ENCODE measurements at regions not wholly inside any gene's neighbourhood (a gene's known extent, or its start where the extent isn't known, plus 50 kb on each side); places are given as distances from the start of the nearest gene placed in this dataset.

DNA sequence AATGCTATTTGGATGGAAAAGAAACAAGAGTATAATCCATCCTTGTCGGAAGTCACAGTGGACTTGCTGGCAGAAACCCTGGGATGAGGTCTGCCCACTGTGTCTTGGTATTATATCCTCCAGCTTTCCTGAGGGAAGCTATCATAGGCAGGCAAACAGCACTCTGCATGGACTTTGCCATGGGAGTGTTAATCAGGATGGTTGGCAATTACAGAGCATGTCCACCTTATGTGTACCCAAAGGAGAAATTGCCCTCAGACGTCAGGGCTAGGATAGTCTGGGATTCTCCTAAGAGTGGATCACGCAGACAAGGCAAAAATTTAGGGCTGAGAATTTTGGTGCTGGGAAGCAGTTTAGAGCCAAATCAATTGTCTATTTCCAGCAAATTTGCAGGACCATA is 184.9 kb upstream of the ESRRG start:
- Histone ChIP-seq H3K4me3 (ENCODE audit: low read length) (no peak overlapping the region), H3K27ac (ENCODE audit: low read length) (peak overlapping the region; percentile 24), H3K36me3 (ENCODE audit: control insufficient read depth, insufficient read depth, low read length) (no peaks in the 10 kb centered on the region), H3K9me3 (ENCODE audit: control insufficient read depth, low read depth, low read length) (no peaks in the 10 kb centered on the region), H3K27me3 (ENCODE audit: control insufficient read depth, insufficient read depth, low read length) (no peaks in the 10 kb centered on the region), H3K4me1 (ENCODE audit: control insufficient read depth, insufficient read depth, low read length) (peaks cover 16% of the 10 kb centered on the region)
- WGBS (ENCODE audit: insufficient coverage, low lambda C conversion rate): no CpG with 5 or more reads among the region's 3 CpGs
- DNase-seq: peak; percentile 51 to 68

DNA sequence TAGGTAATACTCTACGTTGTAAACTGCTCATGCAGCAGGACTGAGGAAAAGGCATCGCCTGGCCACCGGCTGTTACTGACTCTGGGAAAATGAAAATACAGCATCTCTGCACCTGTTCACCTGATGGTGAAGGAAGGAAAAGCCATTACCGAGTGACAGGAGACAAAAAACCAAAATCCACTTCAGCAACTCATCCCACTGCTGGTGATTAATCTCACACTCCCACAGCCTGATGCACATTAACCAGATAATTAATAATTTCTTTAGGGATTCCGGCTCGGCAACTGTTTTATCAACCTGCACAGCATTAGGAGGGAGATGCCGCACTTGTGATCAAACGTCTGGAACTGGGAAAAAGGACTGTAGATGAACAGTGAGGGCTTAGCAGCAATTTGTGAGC is 183.9 kb upstream of the ESRRG start:
- 80% methylated on average over 1 of the region's 8 CpGs for WGBS (ENCODE audit: insufficient coverage, low lambda C conversion rate)
- peaks cover 20% of the 10 kb centered on the region for H3K4me1 ChIP-seq (ENCODE audit: control insufficient read depth, insufficient read depth, low read length)
- no peak overlapping the region for H3K4me3 ChIP-seq (ENCODE audit: low read length)
- no peaks in the 10 kb centered on the region for H3K27me3 ChIP-seq (ENCODE audit: control insufficient read depth, insufficient read depth, low read length)
- DNase-seq: no peak
- H3K27ac ChIP-seq (ENCODE audit: low read length): no peak overlapping the region
- H3K9me3 ChIP-seq (ENCODE audit: control insufficient read depth, low read depth, low read length): no peaks in the 10 kb centered on the region
- no peaks in the 10 kb centered on the region for H3K36me3 ChIP-seq (ENCODE audit: control insufficient read depth, insufficient read depth, low read length)

GRCh38 chr1:216905781-216906180 is 182.6 kb upstream of the ESRRG start:
- H3K27ac ChIP-seq (ENCODE audit: low read length): peak overlapping the region; percentile 75
- peaks cover 20% of the 10 kb centered on the region for H3K4me1 ChIP-seq (ENCODE audit: control insufficient read depth, insufficient read depth, low read length)
- no peaks in the 10 kb centered on the region for H3K27me3 ChIP-seq (ENCODE audit: control insufficient read depth, insufficient read depth, low read length)
- DNase-seq: no peak
- no peaks in the 10 kb centered on the region for H3K9me3 ChIP-seq (ENCODE audit: control insufficient read depth, low read depth, low read length)
- no peaks in the 10 kb centered on the region for H3K36me3 ChIP-seq (ENCODE audit: control insufficient read depth, insufficient read depth, low read length)
- H3K4me3 ChIP-seq (ENCODE audit: low read length): no peak overlapping the region
- WGBS (ENCODE audit: insufficient coverage, low lambda C conversion rate): 100% methylated on average over 1 of the region's 4 CpGs

DNA sequence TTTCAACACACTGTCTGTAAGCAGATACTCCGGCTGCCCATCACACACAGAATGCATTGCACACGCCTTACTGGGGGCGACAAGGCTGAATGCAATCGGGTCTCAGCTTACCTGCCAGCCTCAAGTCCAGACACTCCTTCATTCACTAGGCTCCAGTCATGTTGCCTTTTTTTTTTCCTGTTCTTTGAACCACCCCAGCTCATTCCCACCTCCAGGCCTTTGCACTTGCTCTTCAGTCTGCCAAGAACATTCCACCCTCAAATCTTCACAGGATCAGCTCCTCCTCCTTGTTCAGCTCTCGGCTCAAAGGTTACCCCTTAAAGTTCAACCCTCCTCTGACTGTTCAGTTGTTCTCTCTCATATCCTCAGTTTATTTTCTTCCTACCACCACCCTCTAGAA is 181.9 kb upstream of the ESRRG start:
- Histone ChIP-seq H3K9me3 (ENCODE audit: control insufficient read depth, low read depth, low read length) (no peaks in the 10 kb centered on the region), H3K27me3 (ENCODE audit: control insufficient read depth, insufficient read depth, low read length) (no peaks in the 10 kb centered on the region), H3K36me3 (ENCODE audit: control insufficient read depth, insufficient read depth, low read length) (no peaks in the 10 kb centered on the region), H3K4me1 (ENCODE audit: control insufficient read depth, insufficient read depth, low read length) (peaks cover 20% of the 10 kb centered on the region), H3K27ac (ENCODE audit: low read length) (peak overlapping the region; percentile 75), H3K4me3 (ENCODE audit: low read length) (peak overlapping the region; percentile 7)
- WGBS (ENCODE audit: insufficient coverage, low lambda C conversion rate): no CpG with 5 or more reads among the region's 5 CpGs
- peak; percentile 72 to 91 for DNase-seq

- Histone ChIP-seq H3K27ac (ENCODE audit: low read length) (peak overlapping the region; percentile 75), H3K4me1 (ENCODE audit: control insufficient read depth, insufficient read depth, low read length) (peaks cover 20% of the 10 kb centered on the region), H3K27me3 (ENCODE audit: control insufficient read depth, insufficient read depth, low read length) (no peaks in the 10 kb centered on the region), H3K36me3 (ENCODE audit: control insufficient read depth, insufficient read depth, low read length) (no peaks in the 10 kb centered on the region), H3K4me3 (ENCODE audit: low read length) (peak overlapping the region; percentile 7), H3K9me3 (ENCODE audit: control insufficient read depth, low read depth, low read length) (no peaks in the 10 kb centered on the region)
- peak; percentile 29 to 85 for DNase-seq
- WGBS (ENCODE audit: insufficient coverage, low lambda C conversion rate): no CpG with 5 or more reads among the region's 7 CpGs
Measured at GRCh38 chr1:216904471-216904870, 181.2 kb upstream of the ESRRG start.

DNA sequence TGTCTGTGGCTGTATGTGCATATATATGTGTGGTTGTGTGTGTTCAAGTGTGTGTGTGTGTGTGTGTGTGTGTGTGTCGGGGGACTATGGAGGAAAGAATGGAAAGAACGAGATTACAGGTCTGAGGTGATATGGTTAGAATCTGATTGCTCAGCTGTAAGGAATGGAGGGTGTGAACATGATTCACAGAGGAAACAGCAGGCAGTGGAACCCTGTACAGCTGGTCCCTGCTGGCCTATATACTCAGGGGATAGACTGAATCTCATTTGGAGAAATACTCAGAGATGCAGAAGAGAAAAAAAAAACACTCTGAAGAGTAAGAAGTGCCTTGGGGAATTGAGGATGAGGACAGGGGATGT is 180.1 kb upstream of the ESRRG start:
- no peaks in the 10 kb centered on the region for H3K9me3 ChIP-seq (ENCODE audit: control insufficient read depth, low read depth, low read length)
- H3K4me3 ChIP-seq (ENCODE audit: low read length): no peak overlapping the region
- peaks cover 19% of the 10 kb centered on the region for H3K4me1 ChIP-seq (ENCODE audit: control insufficient read depth, insufficient read depth, low read length)
- peak; percentile 53 to 76 for DNase-seq
- peak overlapping the region; percentile 75 for H3K27ac ChIP-seq (ENCODE audit: low read length)
- H3K27me3 ChIP-seq (ENCODE audit: control insufficient read depth, insufficient read depth, low read length): no peaks in the 10 kb centered on the region
- 8% methylated on average over 2 of the region's 2 CpGs for WGBS (ENCODE audit: insufficient coverage, low lambda C conversion rate)
- no peaks in the 10 kb centered on the region for H3K36me3 ChIP-seq (ENCODE audit: control insufficient read depth, insufficient read depth, low read length)

- Histone ChIP-seq H3K4me1 (ENCODE audit: control insufficient read depth, insufficient read depth, low read length) (peaks cover 17% of the 10 kb centered on the region), H3K4me3 (ENCODE audit: low read length) (no peak overlapping the region), H3K27ac (ENCODE audit: low read length) (peak overlapping the region; percentile 75), H3K36me3 (ENCODE audit: control insufficient read depth, insufficient read depth, low read length) (no peaks in the 10 kb centered on the region), H3K27me3 (ENCODE audit: control insufficient read depth, insufficient read depth, low read length) (no peaks in the 10 kb centered on the region), H3K9me3 (ENCODE audit: control insufficient read depth, low read depth, low read length) (no peaks in the 10 kb centered on the region)
- peak in 1 of 2 donors; percentile 34 for DNase-seq
- 83% methylated on average over 1 of the region's 5 CpGs for WGBS (ENCODE audit: insufficient coverage, low lambda C conversion rate)
Measured at GRCh38 chr1:216902669-216903381, 179.6 kb upstream of the ESRRG start.

- Histone ChIP-seq H3K27ac (ENCODE audit: low read length) (no peak overlapping the region), H3K27me3 (ENCODE audit: control insufficient read depth, insufficient read depth, low read length) (no peaks in the 10 kb centered on the region), H3K4me3 (ENCODE audit: low read length) (no peak overlapping the region), H3K4me1 (ENCODE audit: control insufficient read depth, insufficient read depth, low read length) (peaks cover 11% of the 10 kb centered on the region), H3K36me3 (ENCODE audit: control insufficient read depth, insufficient read depth, low read length) (no peaks in the 10 kb centered on the region), H3K9me3 (ENCODE audit: control insufficient read depth, low read depth, low read length) (no peaks in the 10 kb centered on the region)
- no CpG with 5 or more reads among the region's 2 CpGs for WGBS (ENCODE audit: insufficient coverage, low lambda C conversion rate)
- no peak for DNase-seq
Measured at GRCh38 chr1:216900116-216900620, 176.9 kb upstream of the ESRRG start.

DNA sequence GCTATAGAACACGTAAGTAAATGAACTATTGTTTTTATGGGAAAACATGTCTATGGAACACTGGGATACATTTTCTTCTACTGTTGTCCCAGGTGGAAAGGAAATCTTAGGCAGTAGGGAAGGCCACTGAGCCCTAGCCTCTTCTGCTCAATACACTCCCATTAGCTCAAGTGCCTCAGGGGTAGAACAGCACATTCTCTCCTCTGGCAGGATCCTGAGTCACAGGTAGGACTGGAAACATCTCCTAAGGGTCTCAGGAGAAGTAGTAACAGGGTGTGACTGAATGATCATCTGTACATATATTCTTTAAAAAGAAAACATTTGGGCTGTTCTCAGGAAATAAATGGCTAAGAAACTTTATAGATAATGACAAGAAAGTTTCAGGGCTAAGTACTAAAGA is 175.6 kb upstream of the ESRRG start:
- H3K36me3 ChIP-seq (ENCODE audit: control insufficient read depth, insufficient read depth, low read length): no peaks in the 10 kb centered on the region
- peaks cover 10% of the 10 kb centered on the region for H3K4me1 ChIP-seq (ENCODE audit: control insufficient read depth, insufficient read depth, low read length)
- no peak overlapping the region for H3K27ac ChIP-seq (ENCODE audit: low read length)
- H3K4me3 ChIP-seq (ENCODE audit: low read length): no peak overlapping the region
- WGBS (ENCODE audit: insufficient coverage, low lambda C conversion rate): no CpG with 5 or more reads among the region's 1 CpG
- no peak for DNase-seq
- H3K9me3 ChIP-seq (ENCODE audit: control insufficient read depth, low read depth, low read length): no peaks in the 10 kb centered on the region
- H3K27me3 ChIP-seq (ENCODE audit: control insufficient read depth, insufficient read depth, low read length): no peaks in the 10 kb centered on the region

DNA sequence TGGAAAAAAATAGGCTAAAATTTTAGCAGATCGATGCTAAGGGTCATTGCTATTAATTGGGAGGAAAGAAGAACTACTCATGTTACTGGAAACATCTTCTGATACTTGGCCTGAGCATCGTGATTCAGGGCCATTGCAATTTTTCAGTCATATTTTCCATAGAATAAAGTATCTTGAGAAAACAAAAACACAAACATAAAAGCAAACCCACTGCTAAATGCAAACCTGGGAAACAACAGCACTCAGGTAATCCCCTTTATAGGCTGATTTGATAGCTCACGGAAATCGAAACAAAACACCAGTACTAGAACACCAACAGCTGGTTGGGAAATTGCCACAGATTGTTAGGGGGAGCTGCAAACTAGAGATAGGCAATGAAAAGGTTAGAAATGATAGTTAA is 172.9 kb upstream of the ESRRG start:
- no CpG with 5 or more reads among the region's 4 CpGs for WGBS (ENCODE audit: insufficient coverage, low lambda C conversion rate)
- H3K27ac ChIP-seq (ENCODE audit: low read length): no peak overlapping the region
- no peaks in the 10 kb centered on the region for H3K9me3 ChIP-seq (ENCODE audit: control insufficient read depth, low read depth, low read length)
- no peak for DNase-seq
- H3K4me3 ChIP-seq (ENCODE audit: low read length): no peak overlapping the region
- no peaks in the 10 kb centered on the region for H3K27me3 ChIP-seq (ENCODE audit: control insufficient read depth, insufficient read depth, low read length)
- H3K36me3 ChIP-seq (ENCODE audit: control insufficient read depth, insufficient read depth, low read length): no peaks in the 10 kb centered on the region
- H3K4me1 ChIP-seq (ENCODE audit: control insufficient read depth, insufficient read depth, low read length): peaks cover 15% of the 10 kb centered on the region

GRCh38 chr1:216894494-216894893 is 171.3 kb upstream of the ESRRG start:
- peaks cover 15% of the 10 kb centered on the region for H3K4me1 ChIP-seq (ENCODE audit: control insufficient read depth, insufficient read depth, low read length)
- H3K27me3 ChIP-seq (ENCODE audit: control insufficient read depth, insufficient read depth, low read length): no peaks in the 10 kb centered on the region
- H3K9me3 ChIP-seq (ENCODE audit: control insufficient read depth, low read depth, low read length): no peaks in the 10 kb centered on the region
- H3K36me3 ChIP-seq (ENCODE audit: control insufficient read depth, insufficient read depth, low read length): no peaks in the 10 kb centered on the region
- no peak overlapping the region for H3K4me3 ChIP-seq (ENCODE audit: low read length)
- WGBS (ENCODE audit: insufficient coverage, low lambda C conversion rate): no CpG with 5 or more reads among the region's 5 CpGs
- no peak for DNase-seq
- no peak overlapping the region for H3K27ac ChIP-seq (ENCODE audit: low read length)
